Stimulated activated naive B cell treated with anti-CD40 and anti-IgM and Interleukin-4, amounts not matched to agents 10 μg/mL and 1 μg/mL and 100 μg/mL, for 72 hours (primary cell): ENCODE measurements at regions not wholly inside any gene's neighbourhood (a gene's known extent, or its start where the extent isn't known, plus 50 kb on each side); places are given as distances from the start of the nearest gene placed in this dataset.

Source experiments
- ATAC-seq, 2 donors: fragments of 150-1000 bp; cut with Tn5 transposase; replicated peaks; 2 replicates each; pipeline ENCODE4 v1.10.0; 2021; ENCODE audit warnings: moderate library complexity in 1 of 2
- DNase-seq: peaks from one replicate; pipeline ENCODE4 v3.0.0; 2021
- H3K27ac Mint-ChIP-seq: one replicate; pipeline ENCODE4 v1.8.0; 2022; ENCODE audit warnings: mild to moderate bottlenecking, mixed read lengths
- H3K27me3 Mint-ChIP-seq, 2 donors: one replicate each; pipeline ENCODE4 v1.8.0; 2022; ENCODE audit warnings: mixed read lengths in 2 of 2
- H3K36me3 Mint-ChIP-seq, 2 donors: one replicate each; pipeline ENCODE4 v1.8.0; 2022; ENCODE audit warnings: mixed read lengths in 2 of 2, mild to moderate bottlenecking in 1 of 2
- H3K4me1 Mint-ChIP-seq, 2 donors: one replicate each; pipeline ENCODE4 v1.8.0; 2022; ENCODE audit warnings: mixed read lengths in 2 of 2, mild to moderate bottlenecking in 1 of 2
- H3K4me3 Mint-ChIP-seq, 2 donors: one replicate each; pipeline ENCODE4 v1.8.0; 2022; ENCODE audit warnings: mild to moderate bottlenecking in 2 of 2, mixed read lengths in 2 of 2, moderate library complexity in 1 of 2
- H3K9me3 Mint-ChIP-seq, 2 donors: one replicate each; pipeline ENCODE4 v1.8.0; 2022; ENCODE audit warnings: mixed read lengths in 2 of 2, mild to moderate bottlenecking in 1 of 2

- H3K9me3 Mint-ChIP-seq: peaks cover 4 to 5% of the 10 kb centered on the region in 2 donors
- H3K27ac Mint-ChIP-seq: no peak overlapping the region
- DNase-seq (no peak), ATAC-seq (no peak)
- no peaks in the 10 kb centered on the region for H3K4me1 Mint-ChIP-seq
- peaks cover 26 to 42% of the 10 kb centered on the region in 2 donors for H3K27me3 Mint-ChIP-seq
- H3K36me3 Mint-ChIP-seq: no peaks in the 10 kb centered on the region
- H3K4me3 Mint-ChIP-seq: no peak overlapping the region
Observed at GRCh38 chr16:86995456-86995855, 321.7 kb downstream of the C16orf95 start.

- ATAC-seq (no peak), DNase-seq (no peak)
- Mint-ChIP-seq H3K9me3 (peaks cover 4 to 5% of the 10 kb centered on the region in 2 donors), H3K36me3 (no peaks in the 10 kb centered on the region), H3K4me3 (no peak overlapping the region), H3K27me3 (peaks cover 20 to 38% of the 10 kb centered on the region in 2 donors), H3K27ac (no peak overlapping the region), H3K4me1 (no peaks in the 10 kb centered on the region)
Observed at GRCh38 chr16:86996081-86996480, 321.1 kb downstream of the C16orf95 start.

GRCh38 chr16:86997058-86997457 lies 320.1 kb downstream of the C16orf95 start:
- ATAC-seq (no peak), DNase-seq (no peak)
- Mint-ChIP-seq H3K9me3 (peaks cover 4% of the 10 kb centered on the region in 2 donors), H3K4me3 (no peak overlapping the region), H3K36me3 (no peaks in the 10 kb centered on the region), H3K27ac (no peak overlapping the region), H3K27me3 (peaks cover 15 to 33% of the 10 kb centered on the region in 2 donors), H3K4me1 (no peaks in the 10 kb centered on the region)

DNA sequence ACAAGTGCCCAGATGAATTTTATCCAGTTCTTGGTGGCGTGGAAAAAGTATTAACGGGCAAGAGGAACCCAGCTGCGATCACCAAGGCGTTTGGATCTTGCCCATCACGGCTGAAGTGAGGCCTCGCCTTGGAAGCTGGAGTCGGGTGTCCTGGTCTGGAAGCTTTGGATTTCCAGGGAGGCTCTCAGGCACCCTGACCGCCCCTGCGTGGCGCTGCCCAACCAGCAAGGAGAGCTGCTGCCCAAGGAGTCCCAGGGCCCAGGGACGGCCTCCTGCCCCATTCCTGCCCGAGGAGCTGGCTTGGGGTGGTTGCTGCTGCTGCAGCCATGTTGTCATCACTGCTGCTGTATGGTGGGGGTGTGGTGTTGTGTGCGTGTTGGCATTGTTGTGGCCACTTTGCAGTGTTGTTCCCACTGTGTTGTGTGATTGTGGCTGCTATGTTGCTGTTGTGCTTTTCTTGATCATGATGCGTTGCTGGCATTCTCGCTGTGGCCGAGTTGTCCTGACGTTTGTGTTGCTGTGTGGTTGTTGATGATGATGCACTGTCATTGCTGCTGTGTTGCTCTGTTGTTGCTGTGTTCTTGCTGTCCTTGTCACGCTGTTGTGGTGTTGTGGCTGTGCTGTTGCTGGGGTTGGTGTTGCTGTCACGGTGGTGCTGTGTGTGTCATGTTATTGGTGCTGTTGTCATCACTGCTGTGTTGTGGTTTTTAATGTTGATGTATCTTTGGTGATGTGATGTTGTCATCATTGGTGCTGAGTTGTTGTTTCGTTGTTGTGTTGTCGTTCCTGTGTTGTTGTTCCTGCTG lies 318.8 kb downstream of the C16orf95 start:
- H3K9me3 Mint-ChIP-seq: peaks cover 0 to 6% of the 10 kb centered on the region in 2 donors
- no peak overlapping the region for H3K4me3 Mint-ChIP-seq
- DNase-seq (no peak), ATAC-seq (no peak)
- peaks cover 16 to 26% of the 10 kb centered on the region in 2 donors for H3K27me3 Mint-ChIP-seq
- H3K27ac Mint-ChIP-seq: no peak overlapping the region
- no peaks in the 10 kb centered on the region for H3K36me3 Mint-ChIP-seq
- H3K4me1 Mint-ChIP-seq: no peaks in the 10 kb centered on the region

DNA sequence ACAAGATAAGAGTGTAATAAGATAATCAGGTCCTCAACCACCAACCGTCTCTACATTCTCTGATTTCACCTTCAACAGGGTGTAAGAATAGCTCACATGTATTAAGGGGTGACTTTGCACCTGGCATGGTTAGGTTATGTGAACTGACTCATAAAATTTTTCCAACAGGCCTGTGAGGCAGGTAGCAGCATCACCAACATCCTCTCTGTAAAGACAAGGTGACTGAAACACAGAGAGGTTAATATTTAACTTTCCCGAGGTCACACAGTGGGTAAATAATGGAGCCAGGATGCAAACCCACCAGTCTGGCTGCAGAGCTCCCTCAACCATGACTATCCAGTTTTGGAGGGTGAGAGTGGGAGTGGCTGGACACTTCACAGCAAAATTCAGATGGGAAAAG lies 317.2 kb downstream of the C16orf95 start:
- Mint-ChIP-seq H3K27me3 (peaks cover 16 to 22% of the 10 kb centered on the region in 2 donors), H3K36me3 (no peaks in the 10 kb centered on the region), H3K4me3 (no peak overlapping the region), H3K4me1 (no peaks in the 10 kb centered on the region), H3K9me3 (peaks cover 0 to 10% of the 10 kb centered on the region in 2 donors), H3K27ac (no peak overlapping the region)
- no peak for ATAC-seq
- no peak for DNase-seq

DNA sequence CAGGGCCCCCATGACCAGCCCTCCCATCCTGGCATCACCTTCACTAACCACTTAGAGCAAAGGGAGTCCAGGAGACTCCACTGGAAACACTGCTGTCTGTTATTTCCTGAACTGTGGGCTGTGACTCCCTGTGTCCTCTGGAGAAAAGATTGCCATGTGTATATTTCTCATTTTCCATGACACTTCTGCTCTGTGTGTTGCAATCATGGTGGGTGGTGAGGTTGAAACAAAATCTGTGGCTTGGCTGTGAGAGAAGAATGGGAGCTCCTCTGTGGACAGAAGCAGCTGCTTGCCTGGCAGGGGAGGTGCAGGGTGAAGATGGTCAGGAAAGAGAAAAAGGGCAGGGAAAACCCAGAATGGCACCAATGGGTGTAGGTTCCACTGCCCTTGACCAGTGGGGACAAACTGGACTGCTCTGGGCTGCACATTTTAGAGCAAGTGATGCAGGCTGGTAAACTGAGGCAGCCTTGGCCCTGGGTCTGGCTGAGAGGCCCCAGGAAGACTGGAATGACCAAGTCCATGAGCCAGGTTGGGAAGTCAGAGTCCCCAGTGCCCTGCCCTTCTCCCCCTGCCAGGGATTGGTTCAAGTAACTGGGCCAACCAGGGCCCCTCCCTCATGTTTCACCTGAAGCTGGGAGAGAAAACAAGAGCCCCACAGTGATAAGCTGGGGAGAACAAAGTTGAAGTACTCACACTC lies 314.3 kb downstream of the C16orf95 start:
- H3K27me3 Mint-ChIP-seq: peaks cover 16 to 26% of the 10 kb centered on the region in 2 donors
- peaks cover 0 to 10% of the 10 kb centered on the region in 2 donors for H3K9me3 Mint-ChIP-seq
- H3K27ac Mint-ChIP-seq: no peak overlapping the region
- DNase-seq: no peak
- ATAC-seq: no peak
- no peaks in the 10 kb centered on the region for H3K4me1 Mint-ChIP-seq
- H3K36me3 Mint-ChIP-seq: no peaks in the 10 kb centered on the region
- H3K4me3 Mint-ChIP-seq: no peak overlapping the region

DNA sequence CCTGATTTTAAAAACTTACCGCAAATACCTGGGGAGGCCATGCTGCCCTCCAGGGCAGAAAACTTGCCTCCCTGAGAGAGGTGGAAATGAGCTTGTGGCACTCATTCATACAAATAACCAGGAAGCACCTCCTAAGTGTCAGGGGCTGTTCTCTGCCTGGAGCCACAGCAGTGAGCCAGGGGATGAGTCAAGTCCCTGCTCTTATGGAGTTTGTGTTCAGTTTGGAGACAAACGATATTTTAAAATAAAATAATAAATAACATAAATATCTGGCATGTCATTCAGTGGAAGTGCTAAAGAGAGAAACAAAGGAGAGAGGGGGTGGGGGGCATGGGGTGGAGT lies 313.8 kb downstream of the C16orf95 start:
- H3K27me3 Mint-ChIP-seq: peaks cover 15 to 25% of the 10 kb centered on the region in 2 donors
- no peaks in the 10 kb centered on the region for H3K36me3 Mint-ChIP-seq
- peaks cover 4 to 11% of the 10 kb centered on the region in 2 donors for H3K9me3 Mint-ChIP-seq
- no peaks in the 10 kb centered on the region for H3K4me1 Mint-ChIP-seq
- DNase-seq: no peak
- no peak overlapping the region for H3K4me3 Mint-ChIP-seq
- H3K27ac Mint-ChIP-seq: no peak overlapping the region
- ATAC-seq: no peak

DNA sequence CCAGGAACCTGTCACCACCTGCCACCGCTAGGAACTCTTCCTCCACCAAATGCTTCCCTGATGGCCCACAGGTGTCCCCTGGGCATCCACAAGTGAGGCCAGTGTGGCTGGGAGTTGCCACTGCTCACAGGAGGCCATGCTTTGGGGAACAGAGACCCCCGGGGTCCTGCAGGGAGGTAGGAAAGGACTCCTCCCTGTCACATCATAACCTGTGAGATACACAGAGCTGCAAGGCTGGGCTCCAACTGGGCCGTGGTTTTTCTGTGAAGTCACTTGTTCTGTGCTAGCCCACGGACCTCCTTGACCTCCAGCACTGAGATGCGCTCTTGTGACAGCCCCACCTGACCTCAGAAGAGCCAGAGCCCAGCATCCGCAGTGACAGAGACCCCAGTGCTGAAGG lies 311.2 kb downstream of the C16orf95 start:
- H3K9me3 Mint-ChIP-seq: peaks cover 4 to 14% of the 10 kb centered on the region in 2 donors
- no peak for ATAC-seq
- DNase-seq: no peak
- no peaks in the 10 kb centered on the region for H3K36me3 Mint-ChIP-seq
- H3K4me3 Mint-ChIP-seq: no peak overlapping the region
- H3K27ac Mint-ChIP-seq: no peak overlapping the region
- peaks cover 5 to 6% of the 10 kb centered on the region in 2 donors for H3K27me3 Mint-ChIP-seq
- no peaks in the 10 kb centered on the region for H3K4me1 Mint-ChIP-seq

- Mint-ChIP-seq H3K36me3 (no peaks in the 10 kb centered on the region), H3K27me3 (peaks cover 5 to 6% of the 10 kb centered on the region in 2 donors), H3K27ac (no peak overlapping the region), H3K4me1 (no peaks in the 10 kb centered on the region), H3K4me3 (no peak overlapping the region), H3K9me3 (peaks cover 4 to 14% of the 10 kb centered on the region in 2 donors)
- DNase-seq: no peak
- ATAC-seq: no peak
Observed at GRCh38 chr16:87006789-87007745, 310.1 kb downstream of the C16orf95 start.

DNA sequence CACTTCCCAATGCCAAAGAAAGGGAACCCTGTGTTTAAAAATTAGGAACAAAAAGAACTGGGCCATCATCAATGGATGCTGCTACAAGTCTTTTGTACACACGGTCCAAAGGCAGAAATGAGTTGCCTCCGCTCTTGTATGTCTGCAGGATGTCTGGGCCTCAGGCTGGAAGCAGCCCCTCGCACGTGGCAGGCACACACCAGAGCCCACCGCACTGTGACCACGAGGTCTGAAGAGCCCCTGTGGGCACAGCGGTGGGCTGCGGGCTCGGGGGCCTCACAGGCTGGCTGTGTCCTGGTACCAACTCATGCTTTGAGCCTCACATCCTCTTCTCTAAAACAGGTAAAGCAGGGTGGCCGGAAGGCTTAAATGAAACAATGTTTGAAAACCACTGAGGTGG lies 309.3 kb downstream of the C16orf95 start:
- H3K27me3 Mint-ChIP-seq: peaks cover 0 to 6% of the 10 kb centered on the region in 2 donors
- peaks cover 4 to 10% of the 10 kb centered on the region in 2 donors for H3K9me3 Mint-ChIP-seq
- DNase-seq: no peak
- no peak overlapping the region for H3K27ac Mint-ChIP-seq
- no peaks in the 10 kb centered on the region for H3K36me3 Mint-ChIP-seq
- no peak for ATAC-seq
- H3K4me3 Mint-ChIP-seq: no peak overlapping the region
- no peaks in the 10 kb centered on the region for H3K4me1 Mint-ChIP-seq

GRCh38 chr16:87008664-87009063 lies 308.5 kb downstream of the C16orf95 start:
- Mint-ChIP-seq H3K27ac (no peak overlapping the region), H3K27me3 (peaks cover 0 to 6% of the 10 kb centered on the region in 2 donors), H3K36me3 (no peaks in the 10 kb centered on the region), H3K4me3 (no peak overlapping the region), H3K9me3 (peaks cover 4 to 10% of the 10 kb centered on the region in 2 donors), H3K4me1 (no peaks in the 10 kb centered on the region)
- DNase-seq (no peak), ATAC-seq (no peak)

DNA sequence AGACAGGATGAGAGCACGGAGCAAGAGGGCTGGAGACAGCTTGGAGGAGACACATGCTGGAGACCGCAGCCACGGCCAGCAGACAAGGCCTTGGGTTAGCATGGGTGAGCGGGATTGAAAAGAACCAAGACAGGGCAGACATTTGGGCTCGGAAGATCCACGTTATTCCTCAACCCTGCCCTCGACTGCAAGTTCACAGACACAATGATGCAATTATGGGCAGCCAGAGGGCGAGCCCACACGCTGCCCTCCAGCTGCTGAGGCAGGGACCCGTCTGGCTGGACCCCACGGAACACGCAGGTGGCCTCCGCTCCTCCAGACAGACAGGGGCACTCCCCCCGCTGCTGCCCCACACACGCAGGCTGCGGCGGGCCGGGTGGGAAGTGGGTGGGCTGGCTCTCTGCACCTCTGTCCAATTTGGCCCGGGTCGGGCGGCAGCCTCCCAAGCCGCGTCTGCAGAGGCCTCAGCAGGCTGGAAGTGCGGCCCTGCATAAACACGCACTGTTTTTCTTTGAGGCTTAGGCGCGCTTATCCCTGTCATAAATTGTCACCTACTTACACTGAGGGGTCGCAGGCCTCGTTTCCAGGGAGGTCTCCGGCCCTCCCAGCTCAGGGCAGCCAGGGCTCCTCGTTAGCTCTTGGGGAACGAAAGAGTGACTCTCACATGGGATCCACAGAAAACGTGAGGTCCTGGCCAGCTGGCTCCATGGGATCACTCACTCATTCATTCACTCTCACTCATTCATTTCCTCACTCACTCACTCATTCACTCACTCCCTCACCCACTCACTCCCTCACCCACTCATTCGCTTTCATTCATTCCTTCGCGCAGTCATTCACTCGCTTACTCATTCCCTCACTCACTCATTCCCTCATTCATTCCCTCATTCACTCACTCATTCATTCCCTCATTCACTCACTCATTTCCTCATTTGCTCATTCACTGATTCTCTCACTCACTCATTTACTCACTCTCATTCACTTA lies 303.9 kb downstream of the C16orf95 start:
- peaks cover under 1 to 4% of the 10 kb centered on the region in 2 donors for H3K9me3 Mint-ChIP-seq
- peaks cover 0 to 3% of the 10 kb centered on the region in 2 donors for H3K4me1 Mint-ChIP-seq
- ATAC-seq (no peak), DNase-seq (no peak)
- H3K27me3 Mint-ChIP-seq: peaks cover 13 to 19% of the 10 kb centered on the region in 2 donors
- H3K27ac Mint-ChIP-seq: no peak overlapping the region
- no peak overlapping the region for H3K4me3 Mint-ChIP-seq
- H3K36me3 Mint-ChIP-seq: no peaks in the 10 kb centered on the region

DNA sequence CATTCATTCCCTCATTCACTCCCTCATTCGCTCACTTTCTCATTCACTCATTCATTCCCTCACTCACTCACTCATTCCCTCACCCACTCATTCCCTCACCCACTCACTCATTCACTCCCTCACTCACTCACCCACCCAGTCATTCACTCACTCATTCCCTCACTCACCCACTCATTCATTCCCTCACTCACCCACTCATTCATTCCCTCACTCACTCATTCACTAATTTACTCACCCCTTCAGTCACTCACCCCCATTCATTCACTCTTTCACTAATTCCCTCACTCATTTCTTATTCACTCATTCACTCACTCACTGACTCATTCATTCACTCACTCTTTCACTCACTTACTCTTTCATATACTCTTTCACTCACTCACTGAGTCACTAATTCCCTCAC lies 303.1 kb downstream of the C16orf95 start:
- Mint-ChIP-seq H3K4me1 (peaks cover 0 to 3% of the 10 kb centered on the region in 2 donors), H3K27me3 (peaks cover 17 to 24% of the 10 kb centered on the region in 2 donors), H3K36me3 (no peaks in the 10 kb centered on the region), H3K27ac (no peak overlapping the region), H3K9me3 (peaks cover 0 to 2% of the 10 kb centered on the region in 2 donors), H3K4me3 (no peak overlapping the region)
- DNase-seq (no peak), ATAC-seq (no peak)
